ENCODE measurements at regions not wholly inside any gene's neighbourhood (a gene's known extent, or its start where the extent isn't known, plus 50 kb on each side); places are given as distances from the start of the nearest gene placed in this dataset.

- CTCF ChIA-PET: no interaction called here
- no peaks in the 10 kb centered on the region for H3K9me3 ChIP-seq (ENCODE audit: control insufficient read depth, insufficient read depth, low read length)
- H3K9me1 ChIP-seq (ENCODE audit: insufficient read depth, low read length): peaks cover 17% of the 10 kb centered on the region
- H3K4me2 ChIP-seq (ENCODE audit: low read depth, low read length): no peak overlapping the region
- H2BK120ac ChIP-seq (ENCODE audit: low read depth, low read length): no peak overlapping the region
- WGBS, 2 experiments (ENCODE audit: extremely low coverage in 2 of 2, insufficient read length in 1 of 2): 88% methylated on average over 3 of the region's 8 CpGs; no CpG with 5 or more reads in 1 of the 2 experiments
- TF ChIP-seq CTCF (conservative IDR thresholded peaks at IDR 0.05; ENCODE audit: low read depth, low read length): no peak
- dilution Hi-C loops (cut with HindIII; ENCODE audit: low sequenced_read_pairs, unreplicated experiment) (no loop called here), in situ Hi-C loops (cut with MboI; ENCODE audit: low sequenced_read_pairs) (no loop called here), intact Hi-C loops (cut with micrococcal nuclease) (no loop called here)
- no peak overlapping the region; the same call in 2 of the 3 replicates for H2BK15ac ChIP-seq (ENCODE audit: low read depth, low read length)
- no peaks in the 10 kb centered on the region for H3K79me1 ChIP-seq (ENCODE audit: low read depth in 1 of 2, low read length in 2 of 2)
- H4K91ac ChIP-seq (ENCODE audit: insufficient read depth, low read depth, low read length): peak overlapping the region; percentile 36; the same call in 1 of the 2 replicates
- H2AK9ac ChIP-seq (replicated peaks; ENCODE audit: low read depth, low read length, poor library complexity): no peak overlapping the region
- no peak overlapping the region for H3K4me3 ChIP-seq (ENCODE audit: insufficient read depth, low read depth, low read length)
- H3K4ac ChIP-seq (ENCODE audit: low read depth, low read length): no peak overlapping the region; the same call in 1 of the 2 replicates
- H3K56ac ChIP-seq (ENCODE audit: extremely low read depth, insufficient read depth, low read length): no peak overlapping the region
- no peak overlapping the region for H4K8ac ChIP-seq (ENCODE audit: low read depth in 2 of 2, low read length in 2 of 2)
- H3K4me1 ChIP-seq (ENCODE audit: control insufficient read depth, insufficient read depth, low read length): peaks cover 34% of the 10 kb centered on the region
- no peak overlapping the region for H3K9ac ChIP-seq (ENCODE audit: low read depth, low read length)
- no peaks in the 10 kb centered on the region for H3K36me3 ChIP-seq (ENCODE audit: control insufficient read depth, insufficient read depth, low read length)
- no peak overlapping the region for H4K5ac ChIP-seq (ENCODE audit: low read depth, low read length)
- H3K23ac ChIP-seq (ENCODE audit: low read depth, low read length): no peak overlapping the region
- peak overlapping the region; percentile 33; the same call in 1 of the 2 replicates for H2AK5ac ChIP-seq (ENCODE audit: low read depth, low read length)
- H2BK20ac ChIP-seq (ENCODE audit: low read depth, low read length): peak overlapping the region; percentile 24; the same call in 1 of the 2 replicates
- H2BK5ac ChIP-seq (ENCODE audit: low read depth, low read length, poor library complexity, severe bottlenecking): no peak overlapping the region
- no peak overlapping the region for H3K27ac ChIP-seq (ENCODE audit: insufficient read depth, low read length)
- POLR2A ChIA-PET (ENCODE audit: unreplicated experiment): no interaction called here
- H3K14ac ChIP-seq (replicated peaks; ENCODE audit: low read depth, low read length): no peak overlapping the region
- H3K27me3 ChIP-seq (ENCODE audit: control insufficient read depth, insufficient read depth, low read length): no peaks in the 10 kb centered on the region
- DNase-seq: no peak
- ATAC-seq (ENCODE audit: low read depth): no peak
- no peak overlapping the region for H3K18ac ChIP-seq (ENCODE audit: low read depth, low read length)
- no peaks in the 10 kb centered on the region; the same call in 1 of the 2 replicates for H4K20me1 ChIP-seq (ENCODE audit: insufficient read depth, low read length)
- no TSS peak for BruUV-seq (replicated peaks)
- H2AFZ ChIP-seq (replicated peaks; ENCODE audit: low read length, poor library complexity): no peak overlapping the region
These were observed 93.4 kb upstream of the COL5A1 start for GRCh38 chr9:134548185-134548584.

Data from IMR-90 (cell line).